ENCODE measurements at regions not wholly inside any gene's neighbourhood (a gene's known extent, or its start where the extent isn't known, plus 50 kb on each side); places are given as distances from the start of the nearest gene placed in this dataset.
"Not testable (repeated sequence)": the region's sequence is repeated elsewhere in the genome, so short reads cannot be mapped to it uniquely, and the experiment has no call there.

DNA sequence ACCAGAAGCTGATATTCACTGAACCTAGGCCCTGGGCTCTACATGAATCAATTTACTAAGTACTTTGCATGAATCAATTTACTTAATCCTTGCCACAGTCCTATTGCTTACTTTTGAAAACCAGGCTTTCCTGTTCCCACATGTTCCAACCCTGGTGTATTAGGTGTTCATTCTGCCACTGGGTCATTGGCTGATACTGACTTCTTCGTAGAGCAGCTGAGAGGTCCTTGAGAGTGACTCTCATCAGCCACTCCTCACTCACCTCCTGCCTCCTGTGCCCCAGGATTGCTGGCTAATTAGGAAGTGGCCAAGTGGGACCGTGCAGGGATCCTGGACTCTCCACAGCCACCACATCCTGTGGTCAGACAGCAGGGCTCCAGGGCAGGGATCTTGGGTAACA, 109.5 kb upstream of the CXorf66 start:
- not testable (repeated sequence) for H3K27ac ChIP-seq (ENCODE audit: low read depth, low read length); H3K9ac ChIP-seq (ENCODE audit: low read depth, low read length); H3K9me3 ChIP-seq (ENCODE audit: insufficient read depth, low read depth, low read length); H3K27me3 ChIP-seq (ENCODE audit: insufficient read depth, low read length); H3K4me3 ChIP-seq (ENCODE audit: low read length); H3K36me3 ChIP-seq (ENCODE audit: insufficient read depth, low read length); H3K4me1 ChIP-seq (ENCODE audit: insufficient read depth, low read length)
- no CpG with 5 or more reads among the region's 2 CpGs for WGBS

DNA sequence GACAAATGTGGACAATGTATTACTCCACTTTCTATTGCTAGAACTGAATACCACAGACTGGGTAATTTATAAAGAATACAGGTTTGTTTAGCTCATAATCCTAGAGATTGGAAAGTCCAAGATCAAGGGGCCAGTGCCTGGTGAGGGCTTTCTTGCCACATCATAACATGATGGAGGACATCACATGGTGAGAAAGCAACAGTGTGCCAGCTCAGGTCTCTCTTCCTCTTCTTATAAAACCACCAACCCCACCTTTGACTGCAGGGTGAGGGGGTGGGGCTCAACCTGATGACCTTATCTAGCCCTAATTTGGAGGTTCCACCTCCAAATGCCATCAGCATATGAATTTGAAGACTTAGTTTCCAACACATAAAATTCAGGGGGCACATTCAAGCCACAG, 105.7 kb upstream of the CXorf66 start:
- no peaks in the 10 kb centered on the region for H3K4me1 ChIP-seq (ENCODE audit: insufficient read depth, low read length)
- H3K27me3 ChIP-seq (ENCODE audit: insufficient read depth, low read length) = no peaks in the 10 kb centered on the region
- no peak overlapping the region for H3K4me3 ChIP-seq (ENCODE audit: low read length)
- no peak overlapping the region for H3K9ac ChIP-seq (ENCODE audit: low read depth, low read length)
- H3K27ac ChIP-seq (ENCODE audit: low read depth, low read length) = no peak overlapping the region
- H3K36me3 ChIP-seq (ENCODE audit: insufficient read depth, low read length) = no peaks in the 10 kb centered on the region
- no peaks in the 10 kb centered on the region for H3K9me3 ChIP-seq (ENCODE audit: insufficient read depth, low read depth, low read length)

DNA sequence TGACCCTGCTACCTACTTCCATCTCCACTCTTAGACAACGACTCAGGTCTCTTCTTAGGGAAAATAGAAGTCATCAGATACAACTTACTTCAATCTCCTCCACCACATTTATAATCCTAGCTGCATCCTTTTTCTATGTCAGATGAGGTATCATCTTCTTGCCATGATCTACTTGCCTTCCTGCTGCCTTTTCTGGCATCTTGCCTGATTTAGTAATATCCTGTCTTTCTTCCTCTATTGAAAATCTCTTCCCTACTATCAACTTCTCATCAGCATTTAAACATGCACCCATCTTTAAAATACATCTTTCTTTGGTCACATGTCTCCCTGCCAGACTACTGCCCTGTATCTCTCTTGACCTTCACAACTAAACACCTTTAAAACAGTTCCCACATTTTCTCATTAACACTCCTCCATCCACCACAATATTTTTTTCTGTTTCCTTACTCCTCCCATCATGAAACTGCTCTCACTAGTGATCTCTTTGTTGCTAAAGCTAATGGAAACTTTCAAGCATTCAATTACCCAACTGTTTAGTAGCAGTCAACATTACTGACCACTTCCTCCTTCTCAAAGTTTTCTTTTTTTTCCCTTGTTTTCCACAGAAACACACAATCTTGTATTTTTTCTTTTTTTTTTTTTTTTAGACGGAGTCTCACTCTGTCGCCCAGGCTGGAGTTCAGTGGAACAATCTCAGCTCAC, 100.8 kb upstream of the CXorf66 start:
- Histone ChIP-seq H3K27me3 (ENCODE audit: insufficient read depth, low read length) (no peaks in the 10 kb centered on the region), H3K9me3 (ENCODE audit: insufficient read depth, low read depth, low read length) (no peaks in the 10 kb centered on the region), H3K36me3 (ENCODE audit: insufficient read depth, low read length) (no peaks in the 10 kb centered on the region), H3K4me1 (ENCODE audit: insufficient read depth, low read length) (no peaks in the 10 kb centered on the region), H3K27ac (ENCODE audit: low read depth, low read length) (no peak overlapping the region), H3K9ac (ENCODE audit: low read depth, low read length) (no peak overlapping the region), H3K4me3 (ENCODE audit: low read length) (no peak overlapping the region)
- WGBS = 91% methylated on average over 3 of the region's 3 CpGs

DNA sequence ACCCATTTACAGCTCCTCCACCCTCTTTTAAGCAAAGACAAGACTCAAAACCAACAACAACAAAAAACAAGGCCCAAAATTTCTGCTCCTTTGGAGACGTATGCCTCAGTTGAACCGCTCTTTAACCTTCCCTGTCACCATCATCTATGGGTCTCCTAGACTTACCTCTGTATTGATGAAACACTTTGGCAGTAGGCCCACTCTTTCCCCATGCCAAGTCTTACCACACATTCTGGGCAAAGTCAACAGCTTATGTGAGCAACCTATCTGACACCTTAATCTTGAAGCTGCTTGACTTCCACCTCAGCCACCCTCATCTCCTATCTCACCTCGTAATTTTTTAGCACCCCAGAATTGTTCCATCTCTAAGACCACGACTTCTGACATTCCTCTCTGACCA, 99.7 kb upstream of the CXorf66 start:
- WGBS = 55% methylated on average over 4 of the region's 4 CpGs
- Histone ChIP-seq H3K36me3 (ENCODE audit: insufficient read depth, low read length) (no peaks in the 10 kb centered on the region), H3K9me3 (ENCODE audit: insufficient read depth, low read depth, low read length) (no peaks in the 10 kb centered on the region), H3K9ac (ENCODE audit: low read depth, low read length) (no peak overlapping the region), H3K27ac (ENCODE audit: low read depth, low read length) (no peak overlapping the region), H3K4me1 (ENCODE audit: insufficient read depth, low read length) (no peaks in the 10 kb centered on the region), H3K27me3 (ENCODE audit: insufficient read depth, low read length) (no peaks in the 10 kb centered on the region), H3K4me3 (ENCODE audit: low read length) (no peak overlapping the region)

DNA sequence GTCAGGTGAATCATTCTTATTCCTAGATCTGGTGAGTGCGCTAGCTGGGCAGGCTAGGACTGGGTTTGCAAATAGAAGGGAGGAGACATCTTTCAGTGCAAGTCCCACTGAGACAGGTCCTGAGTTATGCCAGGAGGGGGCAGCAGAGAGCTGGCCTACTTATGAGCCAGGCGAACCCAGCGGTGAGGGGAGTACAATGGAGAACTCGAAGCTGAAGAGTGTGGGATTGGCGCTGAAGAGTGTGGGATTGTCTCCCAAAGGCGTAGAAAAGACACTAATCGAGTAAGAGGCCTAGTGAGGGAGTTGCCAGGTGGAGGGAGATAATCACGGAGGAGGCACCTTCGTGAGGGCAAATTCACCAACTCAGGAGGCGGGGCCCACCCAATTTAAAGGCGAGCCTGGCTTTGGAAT, 91.7 kb upstream of the CXorf66 start:
- no peak overlapping the region for H3K4me3 ChIP-seq (ENCODE audit: low read length)
- H3K36me3 ChIP-seq (ENCODE audit: insufficient read depth, low read length) = no peaks in the 10 kb centered on the region
- no peak overlapping the region for H3K27ac ChIP-seq (ENCODE audit: low read depth, low read length)
- H3K9me3 ChIP-seq (ENCODE audit: insufficient read depth, low read depth, low read length) = no peaks in the 10 kb centered on the region
- no peaks in the 10 kb centered on the region for H3K27me3 ChIP-seq (ENCODE audit: insufficient read depth, low read length)
- WGBS = 26% methylated on average over 11 of the region's 11 CpGs
- no peak overlapping the region for H3K9ac ChIP-seq (ENCODE audit: low read depth, low read length)
- peaks cover 13% of the 10 kb centered on the region; the same call in 1 of the 2 replicates for H3K4me1 ChIP-seq (ENCODE audit: insufficient read depth, low read length)

DNA sequence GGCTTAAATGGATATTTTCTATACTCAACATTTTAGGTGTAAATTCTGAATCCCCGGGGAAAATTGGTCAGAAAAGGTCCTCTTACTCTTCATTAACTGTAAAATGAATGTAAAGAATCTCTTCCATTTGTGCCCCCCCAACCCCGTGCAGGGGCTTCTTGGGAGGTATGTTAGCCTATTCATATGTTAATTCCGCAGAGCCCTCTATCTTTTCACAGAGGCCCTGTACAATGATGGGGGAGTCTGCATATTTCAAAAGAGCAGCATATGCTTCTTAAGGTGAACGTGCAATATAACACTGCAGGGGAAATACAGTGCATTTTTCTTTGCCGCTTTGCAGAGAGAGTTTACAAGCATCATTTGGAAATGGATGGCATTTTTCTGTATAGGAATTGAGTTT, 88.5 kb upstream of the CXorf66 start:
- H3K27ac ChIP-seq (ENCODE audit: low read depth, low read length) = no peak overlapping the region
- H3K4me3 ChIP-seq (ENCODE audit: low read length) = no peak overlapping the region
- peaks cover 17% of the 10 kb centered on the region; the same call in 1 of the 2 replicates for H3K4me1 ChIP-seq (ENCODE audit: insufficient read depth, low read length)
- 10% methylated on average over 3 of the region's 5 CpGs for WGBS
- no peaks in the 10 kb centered on the region for H3K36me3 ChIP-seq (ENCODE audit: insufficient read depth, low read length)
- H3K9ac ChIP-seq (ENCODE audit: low read depth, low read length) = no peak overlapping the region
- no peaks in the 10 kb centered on the region for H3K27me3 ChIP-seq (ENCODE audit: insufficient read depth, low read length)
- no peaks in the 10 kb centered on the region for H3K9me3 ChIP-seq (ENCODE audit: insufficient read depth, low read depth, low read length)

DNA sequence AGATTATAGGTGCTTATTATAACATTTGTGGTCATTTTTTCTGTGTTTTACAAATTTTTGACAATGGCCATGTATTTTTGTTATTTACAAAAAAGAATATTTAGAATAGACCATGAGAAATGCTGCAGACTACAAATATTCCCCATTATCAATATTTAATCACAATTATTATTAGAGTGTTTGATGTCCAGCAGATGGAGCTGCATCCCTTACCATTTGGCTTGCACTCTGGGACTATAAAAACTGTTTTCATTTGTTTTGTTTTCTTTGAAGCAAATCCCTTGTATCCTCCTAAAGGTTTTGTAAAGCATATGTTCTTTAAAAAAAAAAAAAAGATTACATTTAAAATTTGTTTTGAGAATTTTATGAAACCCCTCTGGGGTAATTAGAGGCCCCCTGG, 85.6 kb upstream of the CXorf66 start:
- no peaks in the 10 kb centered on the region for H3K27me3 ChIP-seq (ENCODE audit: insufficient read depth, low read length)
- no peaks in the 10 kb centered on the region for H3K9me3 ChIP-seq (ENCODE audit: insufficient read depth, low read depth, low read length)
- H3K9ac ChIP-seq (ENCODE audit: low read depth, low read length) = no peak overlapping the region
- H3K4me1 ChIP-seq (ENCODE audit: insufficient read depth, low read length) = peaks cover 17% of the 10 kb centered on the region; the same call in 1 of the 2 replicates
- H3K27ac ChIP-seq (ENCODE audit: low read depth, low read length) = no peak overlapping the region
- H3K4me3 ChIP-seq (ENCODE audit: low read length) = no peak overlapping the region
- no peaks in the 10 kb centered on the region for H3K36me3 ChIP-seq (ENCODE audit: insufficient read depth, low read length)

DNA sequence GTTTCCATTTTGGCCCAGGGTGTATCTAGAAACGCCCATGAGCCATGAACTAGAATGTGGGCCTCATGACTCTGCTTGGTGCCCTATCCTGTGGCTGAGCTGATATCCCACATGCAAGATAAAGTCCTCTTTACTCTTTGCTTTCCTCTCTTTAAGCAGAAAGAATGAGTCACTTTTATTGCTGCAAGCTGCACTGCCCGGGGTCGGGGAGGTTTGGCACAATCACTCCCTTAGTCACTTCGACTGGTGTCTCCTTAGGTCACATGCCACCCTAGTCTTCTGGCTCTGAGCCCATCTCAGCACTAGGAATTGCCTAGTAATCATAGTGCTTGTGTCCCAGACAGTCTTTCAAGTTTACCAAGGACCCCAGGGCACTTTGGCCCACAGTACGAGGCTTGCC, 75.1 kb upstream of the CXorf66 start:
- H3K36me3 ChIP-seq (ENCODE audit: insufficient read depth, low read length) = no peaks in the 10 kb centered on the region
- H3K27me3 ChIP-seq (ENCODE audit: insufficient read depth, low read length) = no peaks in the 10 kb centered on the region
- no peaks in the 10 kb centered on the region for H3K4me1 ChIP-seq (ENCODE audit: insufficient read depth, low read length)
- 83% methylated on average over 5 of the region's 5 CpGs for WGBS
- H3K9me3 ChIP-seq (ENCODE audit: insufficient read depth, low read depth, low read length) = no peaks in the 10 kb centered on the region
- no peak overlapping the region for H3K9ac ChIP-seq (ENCODE audit: low read depth, low read length)
- H3K4me3 ChIP-seq (ENCODE audit: low read length) = no peak overlapping the region
- H3K27ac ChIP-seq (ENCODE audit: low read depth, low read length) = no peak overlapping the region

DNA sequence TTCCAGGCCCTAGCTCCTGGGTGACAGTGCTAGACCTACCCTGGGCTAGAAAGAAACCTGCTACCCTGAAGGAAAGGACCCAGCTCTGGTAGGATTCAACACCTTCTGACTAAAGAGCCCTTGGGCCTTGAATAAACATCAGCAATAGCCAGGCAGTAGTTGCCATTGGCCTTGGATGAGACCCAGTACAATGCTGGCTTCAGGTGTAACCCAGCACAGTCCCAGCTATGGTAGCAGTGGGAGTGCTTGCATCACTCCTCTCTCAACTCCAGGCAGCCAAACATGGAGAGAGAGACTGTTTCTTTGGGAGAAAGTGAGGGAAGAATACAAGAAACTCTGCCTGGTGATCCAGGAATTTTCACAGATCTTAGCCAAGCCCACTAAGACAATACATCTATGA, 73.5 kb upstream of the CXorf66 start:
- H3K27ac ChIP-seq (ENCODE audit: low read depth, low read length) = no peak overlapping the region
- no peak overlapping the region for H3K4me3 ChIP-seq (ENCODE audit: low read length)
- no peaks in the 10 kb centered on the region for H3K4me1 ChIP-seq (ENCODE audit: insufficient read depth, low read length)
- no peaks in the 10 kb centered on the region for H3K27me3 ChIP-seq (ENCODE audit: insufficient read depth, low read length)
- H3K9ac ChIP-seq (ENCODE audit: low read depth, low read length) = no peak overlapping the region
- H3K36me3 ChIP-seq (ENCODE audit: insufficient read depth, low read length) = no peaks in the 10 kb centered on the region
- no peaks in the 10 kb centered on the region for H3K9me3 ChIP-seq (ENCODE audit: insufficient read depth, low read depth, low read length)

DNA sequence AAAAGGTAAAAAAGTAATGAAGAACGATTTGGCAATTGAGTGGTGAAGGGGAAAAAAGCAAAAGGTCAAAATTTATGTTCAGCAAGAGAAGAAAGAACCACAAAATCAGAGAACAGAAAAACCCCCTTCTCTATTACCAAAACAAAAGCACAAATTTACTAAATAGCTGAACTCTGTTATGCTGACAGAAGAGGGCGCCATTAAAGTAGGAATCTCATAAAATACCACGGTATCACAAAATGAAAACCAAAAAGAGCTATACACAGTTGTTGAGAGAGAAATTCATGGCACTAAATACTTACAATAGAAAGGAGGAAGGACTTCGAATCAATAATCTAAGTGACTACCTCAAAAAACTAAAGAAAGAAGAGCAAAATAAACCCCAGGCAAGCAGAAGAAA, 69.6 kb upstream of the CXorf66 start:
- no peak overlapping the region for H3K9ac ChIP-seq (ENCODE audit: low read depth, low read length)
- no peak overlapping the region for H3K27ac ChIP-seq (ENCODE audit: low read depth, low read length)
- WGBS = 17% methylated on average over 1 of the region's 4 CpGs

DNA sequence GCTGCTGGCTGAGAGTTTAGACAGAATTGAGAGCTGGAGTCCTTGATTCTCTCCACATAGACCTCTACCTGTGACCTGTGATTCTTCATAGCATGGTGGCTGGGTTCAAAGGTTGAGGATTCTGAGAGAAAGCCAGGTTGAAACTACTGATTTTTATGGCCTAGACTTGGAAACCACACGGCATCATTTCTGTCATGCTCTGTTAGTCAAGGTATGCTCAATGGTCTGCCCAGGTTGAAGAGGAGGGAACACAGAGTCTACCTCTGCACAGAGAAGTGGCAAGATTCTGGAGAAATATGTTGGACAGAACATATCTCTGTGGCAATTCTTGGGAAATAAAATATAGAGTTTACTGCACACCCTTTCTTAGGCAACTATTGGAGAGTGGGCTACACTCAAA, 57.2 kb upstream of the CXorf66 start:
- H3K9me3 ChIP-seq (ENCODE audit: insufficient read depth, low read depth, low read length) = no peaks in the 10 kb centered on the region
- no peak overlapping the region for H3K27ac ChIP-seq (ENCODE audit: low read depth, low read length)
- no peaks in the 10 kb centered on the region for H3K4me1 ChIP-seq (ENCODE audit: insufficient read depth, low read length)
- no peak overlapping the region for H3K9ac ChIP-seq (ENCODE audit: low read depth, low read length)
- H3K4me3 ChIP-seq (ENCODE audit: low read length) = no peak overlapping the region
- no peaks in the 10 kb centered on the region for H3K36me3 ChIP-seq (ENCODE audit: insufficient read depth, low read length)
- 97% methylated on average over 1 of the region's 1 CpG for WGBS
- H3K27me3 ChIP-seq (ENCODE audit: insufficient read depth, low read length) = no peaks in the 10 kb centered on the region

More for the DNA sequence above, 69.6 kb upstream of the CXorf66 start:
- no peaks in the 10 kb centered on the region for H3K36me3 ChIP-seq (ENCODE audit: insufficient read depth, low read length)
- no peaks in the 10 kb centered on the region for H3K27me3 ChIP-seq (ENCODE audit: insufficient read depth, low read length)
- H3K9me3 ChIP-seq (ENCODE audit: insufficient read depth, low read depth, low read length) = no peaks in the 10 kb centered on the region
- no peak overlapping the region for H3K4me3 ChIP-seq (ENCODE audit: low read length)
- H3K4me1 ChIP-seq (ENCODE audit: insufficient read depth, low read length) = no peaks in the 10 kb centered on the region

DNA sequence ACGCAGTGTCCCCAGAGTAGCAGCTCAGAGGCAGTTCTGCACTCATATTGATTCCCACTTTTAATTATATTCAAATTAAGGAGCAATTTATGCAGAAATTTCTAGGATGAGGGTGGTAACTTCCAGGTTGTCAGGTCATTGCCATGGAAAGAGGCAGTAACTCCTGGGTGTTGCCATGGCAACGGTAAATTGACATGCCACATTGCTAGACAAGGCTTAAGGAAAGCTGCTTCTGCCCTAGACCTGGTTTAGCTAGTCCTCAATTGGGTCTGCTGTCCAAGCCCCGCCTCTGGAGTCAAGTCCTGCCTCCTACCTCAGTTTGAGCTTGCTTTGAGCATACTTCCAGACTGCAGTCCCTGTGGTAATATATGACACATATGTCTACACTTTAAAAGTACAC, 53.8 kb upstream of the CXorf66 start:
- H3K4me1 ChIP-seq (ENCODE audit: insufficient read depth, low read length); H3K27ac ChIP-seq (ENCODE audit: low read depth, low read length); H3K4me3 ChIP-seq (ENCODE audit: low read length); H3K27me3 ChIP-seq (ENCODE audit: insufficient read depth, low read length); H3K9ac ChIP-seq (ENCODE audit: low read depth, low read length); H3K9me3 ChIP-seq (ENCODE audit: insufficient read depth, low read depth, low read length); H3K36me3 ChIP-seq (ENCODE audit: insufficient read depth, low read length): not testable (repeated sequence)
- 90% methylated on average over 1 of the region's 3 CpGs for WGBS
